D721Med (cell line): ENCODE measurements at regions not wholly inside any gene's neighbourhood (a gene's known extent, or its start where the extent isn't known, plus 50 kb on each side); places are given as distances from the start of the nearest gene placed in this dataset.

ENCODE experiments used
- DNase-seq: peaks from one replicate; pipeline ENCODE4 v3.0.0; 2011; ENCODE audit warnings: low spot score; ENCODE audit not compliant: insufficient read length
- FAIRE-seq: peaks from 2 replicates; lab custom pipeline; 2011; peaks lifted over from hg19 to GRCh38; lab: Jason Lieb, UNC
- CTCF ChIP-seq: IDR thresholded peaks from 2 replicates; pipeline ENCODE4 v1.5.1; 2012; ENCODE audit warnings: mild to moderate bottlenecking, control low read depth; ENCODE audit not compliant: insufficient read depth; ENCODE audit errors: missing control alignments

- no peak for FAIRE-seq
- DNase-seq = no peak
Measured at GRCh38 chr11:31926816-31927528, 115.8 kb upstream of the PAX6 start.

GRCh38 chr11:31926106-31926505 is 115.0 kb upstream of the PAX6 start:
- no peak for FAIRE-seq
- no peak for TF ChIP-seq CTCF
- no peak for DNase-seq

More at GRCh38 chr11:31926816-31927528, 115.8 kb upstream of the PAX6 start:
- TF ChIP-seq CTCF = no peak

GRCh38 chr11:31922450-31922849 is 111.3 kb upstream of the PAX6 start:
- no peak for TF ChIP-seq CTCF
- FAIRE-seq (no peak), DNase-seq (no peak)

- no peak for TF ChIP-seq CTCF
- FAIRE-seq (no peak), DNase-seq (no peak)
Measured at GRCh38 chr11:31921081-31921480, 110.0 kb upstream of the PAX6 start.

- DNase-seq (no peak), FAIRE-seq (no peak)
- no peak for TF ChIP-seq CTCF
Measured at GRCh38 chr11:31919175-31919574, 108.1 kb upstream of the PAX6 start.

GRCh38 chr11:31915867-31916266 is 104.7 kb upstream of the PAX6 start:
- no peak for TF ChIP-seq CTCF
- DNase-seq (no peak), FAIRE-seq (no peak)

- FAIRE-seq (no peak), DNase-seq (no peak)
- TF ChIP-seq CTCF = no peak
Measured at GRCh38 chr11:31913985-31914384, 102.9 kb upstream of the PAX6 start.
